DMS 273 treated with DMSO at 0.1 percent for 48 hours (cell line): ENCODE measurements at regions not wholly inside any gene's neighbourhood (a gene's known extent, or its start where the extent isn't known, plus 50 kb on each side); places are given as distances from the start of the nearest gene placed in this dataset.
"Not testable (repeated sequence)": the region's sequence is repeated elsewhere in the genome, so short reads cannot be mapped to it uniquely, and the experiment has no call there.

ENCODE experiments used
- DNase-seq: peaks from one replicate; lab custom pipeline; 2025; lab: John Stamatoyannopoulos, UW

DNA sequence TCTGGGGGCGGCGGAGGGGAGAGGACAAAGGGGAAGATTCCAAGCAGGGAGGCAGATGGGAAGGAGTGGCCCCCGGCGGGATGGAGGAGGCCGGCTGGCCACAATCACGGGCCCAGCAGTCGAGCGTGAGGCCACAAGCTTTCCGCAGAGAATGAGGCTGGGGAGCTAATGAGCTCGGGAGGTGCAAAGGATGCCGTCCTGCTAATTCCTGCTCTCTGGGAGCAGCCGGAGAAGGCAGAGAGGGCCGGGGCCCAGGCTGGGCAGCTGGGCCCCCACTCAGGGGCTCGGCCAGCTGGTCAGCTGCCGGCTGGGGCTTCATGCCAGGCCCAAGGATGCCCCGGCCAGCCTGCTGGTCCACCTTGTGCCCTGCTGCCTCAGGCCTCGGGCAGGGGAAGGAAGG is 98.1 kb upstream of the LHX5 start:
- no peak for DNase-seq

DNA sequence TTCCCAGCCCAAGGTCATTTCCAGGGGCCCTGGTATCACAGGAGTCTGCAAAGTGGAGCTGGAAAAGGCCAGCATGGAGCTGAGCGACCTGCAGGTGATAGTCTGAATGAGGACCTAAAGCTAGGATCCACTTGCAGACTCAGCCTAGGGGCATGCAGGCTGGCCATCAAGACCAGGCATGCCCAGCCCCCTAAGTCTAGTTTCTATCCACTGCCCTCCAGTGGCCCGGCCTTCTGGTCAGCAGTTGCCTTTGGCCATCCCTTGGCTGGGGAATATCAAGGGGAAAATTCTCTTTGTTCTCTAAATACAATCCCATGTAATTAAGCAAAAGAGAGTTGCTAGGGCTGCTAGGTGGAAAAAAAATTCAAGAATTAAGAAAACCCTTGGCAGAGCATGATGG is 96.3 kb upstream of the LHX5 start:
- no peak for DNase-seq

DNA sequence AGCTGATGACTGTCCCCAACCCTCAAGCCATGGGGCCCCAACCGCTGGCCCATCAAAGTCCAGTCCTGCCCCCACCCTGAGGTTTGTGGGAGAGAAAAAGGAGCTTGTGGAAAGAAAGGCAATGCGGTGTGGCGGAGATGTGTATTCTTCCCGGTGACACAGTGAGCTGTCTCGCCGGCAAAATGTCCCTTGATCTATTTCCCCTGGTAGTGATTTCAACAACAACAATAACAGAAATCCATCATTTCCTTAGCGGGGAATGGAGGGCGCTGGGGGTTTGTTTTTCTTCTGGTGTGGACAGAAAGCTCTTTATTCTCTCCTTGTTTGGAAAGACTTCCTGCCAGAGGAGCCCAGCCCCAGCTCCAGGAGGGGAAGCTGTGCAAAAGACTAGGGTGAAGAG is 93.7 kb upstream of the LHX5 start:
- DNase-seq, result no peak

DNA sequence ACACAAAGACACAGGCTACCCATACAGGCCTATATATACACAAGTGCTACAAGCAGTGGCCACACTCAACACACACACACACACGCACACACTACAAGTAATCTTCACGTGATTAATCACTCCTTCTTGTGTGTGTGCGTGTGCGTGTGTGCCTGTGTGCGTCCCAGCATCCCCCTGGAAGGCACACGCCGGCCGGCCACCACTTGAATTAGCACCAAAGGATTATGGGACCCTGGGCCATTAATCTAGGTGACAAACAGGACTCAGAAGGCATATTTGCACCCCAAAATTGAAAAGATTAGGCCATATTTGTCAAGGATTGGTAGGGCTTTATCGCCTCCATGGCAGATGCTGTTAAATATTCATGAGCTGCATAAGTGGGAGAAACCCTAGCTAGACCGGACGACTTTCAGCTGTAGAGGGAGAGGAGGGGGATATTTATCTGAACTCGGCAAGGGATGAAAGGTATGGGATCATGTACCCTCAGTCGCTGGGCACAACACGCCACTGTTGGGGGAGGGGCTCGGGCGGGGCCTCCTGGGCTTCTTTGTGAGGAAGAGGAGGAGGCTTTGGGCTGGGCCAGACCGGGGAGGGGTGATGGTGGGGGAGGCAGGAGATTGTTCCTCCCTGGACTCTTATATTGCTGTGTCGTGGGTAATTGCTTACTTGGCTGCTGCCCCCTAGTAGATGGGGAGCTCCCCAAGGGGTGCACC is 89.6 kb upstream of the LHX5 start:
- DNase-seq, result no peak

DNA sequence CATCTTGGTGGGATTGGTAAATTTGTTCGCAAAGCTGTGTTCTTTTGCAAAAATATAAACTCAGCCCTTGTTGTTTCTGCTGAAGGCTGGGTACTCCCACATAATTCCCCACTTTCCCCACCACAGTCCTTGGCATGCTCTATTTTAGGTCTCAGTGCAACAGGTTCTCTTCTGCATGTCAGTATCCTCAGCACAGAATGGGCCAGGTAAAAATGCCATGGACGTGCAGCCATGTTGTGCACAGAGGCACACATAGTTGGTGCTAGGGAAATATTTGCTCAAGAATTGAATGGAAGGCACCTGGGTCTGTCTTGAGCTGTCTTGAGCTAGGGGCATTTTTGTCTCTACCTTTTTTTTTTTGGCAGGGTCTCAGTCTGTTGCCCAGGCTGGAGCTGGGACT is 87.8 kb upstream of the LHX5 start:
- DNase-seq, result no peak

DNA sequence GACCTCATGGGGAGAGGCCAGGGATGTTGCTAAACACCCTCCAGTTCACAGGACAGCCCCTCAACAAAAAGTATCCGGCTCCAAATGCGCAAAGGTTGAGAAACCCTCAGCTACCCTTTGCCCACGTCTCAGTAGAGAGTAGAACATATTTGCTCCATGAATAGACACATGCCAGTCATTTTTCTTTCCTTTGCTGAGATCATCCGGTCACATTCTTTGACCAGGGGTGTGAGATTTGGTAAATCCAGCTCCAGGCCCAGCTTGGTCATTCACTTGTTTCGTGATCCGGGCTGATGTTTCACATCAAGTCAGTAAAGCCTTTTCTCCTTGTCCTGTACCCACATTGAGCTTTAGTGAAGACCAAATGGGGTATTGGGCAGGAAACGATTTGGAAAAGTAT is 83.6 kb upstream of the LHX5 start:
- DNase-seq, result no peak

DNA sequence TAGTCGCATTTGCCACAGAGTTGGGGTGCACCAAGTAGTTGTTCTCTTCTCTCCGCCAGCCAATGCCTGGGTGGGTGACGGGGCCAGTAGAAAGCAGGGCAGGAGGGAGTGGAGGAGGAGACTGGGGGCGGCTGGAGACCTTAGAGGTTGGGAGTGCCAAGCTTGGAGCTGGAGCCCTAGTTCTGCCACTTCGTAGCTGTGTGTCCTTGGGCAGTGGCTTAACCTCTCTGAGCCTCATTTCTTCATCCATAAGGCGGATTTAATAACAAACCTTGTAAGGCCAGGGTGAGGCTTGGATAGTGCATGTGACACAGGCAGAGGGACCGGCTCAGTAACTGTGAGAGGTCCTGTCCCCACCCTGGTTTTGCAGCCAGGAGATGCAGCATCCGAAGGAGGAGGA is 81.1 kb upstream of the LHX5 start:
- DNase-seq, result no peak

DNA sequence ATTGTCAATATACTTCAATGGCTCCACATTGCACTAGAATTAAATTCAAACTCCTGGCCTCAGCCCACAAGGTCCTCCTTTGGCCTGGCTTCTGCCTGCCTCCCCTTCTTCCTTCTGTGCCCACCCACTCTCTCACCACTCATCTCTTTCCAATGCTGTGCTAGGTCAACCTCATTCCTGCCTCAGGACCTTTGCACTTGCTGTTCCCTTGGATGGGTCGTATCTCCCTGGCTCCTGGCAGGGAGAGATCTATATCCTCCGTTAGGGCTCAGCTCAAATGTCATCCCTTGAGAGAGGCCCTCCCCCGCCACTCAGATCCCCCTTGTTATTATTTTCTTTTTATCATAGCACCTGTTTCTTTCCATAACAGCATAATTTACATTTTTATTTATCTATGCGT is 79.9 kb upstream of the LHX5 start:
- DNase-seq, result no peak

DNA sequence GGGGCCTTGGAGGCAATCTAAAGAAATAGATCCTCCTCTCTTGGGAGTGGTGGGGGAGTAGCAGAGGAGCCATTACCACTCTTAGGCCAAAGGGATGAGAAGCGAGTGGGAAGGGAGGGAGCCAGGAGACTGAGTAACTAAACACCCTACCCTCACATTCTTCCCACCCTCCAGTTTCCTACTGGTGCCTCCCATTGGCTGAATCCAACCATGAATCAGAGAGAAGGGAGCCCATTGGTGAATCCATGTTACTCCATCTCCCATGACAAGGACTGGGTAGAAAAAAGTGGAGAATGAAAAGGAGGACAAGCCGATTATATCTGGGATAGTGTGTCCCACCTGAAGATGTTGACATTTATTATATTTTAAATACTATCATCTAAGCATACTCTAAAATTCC is 76.8 kb upstream of the LHX5 start:
- no peak for DNase-seq

DNA sequence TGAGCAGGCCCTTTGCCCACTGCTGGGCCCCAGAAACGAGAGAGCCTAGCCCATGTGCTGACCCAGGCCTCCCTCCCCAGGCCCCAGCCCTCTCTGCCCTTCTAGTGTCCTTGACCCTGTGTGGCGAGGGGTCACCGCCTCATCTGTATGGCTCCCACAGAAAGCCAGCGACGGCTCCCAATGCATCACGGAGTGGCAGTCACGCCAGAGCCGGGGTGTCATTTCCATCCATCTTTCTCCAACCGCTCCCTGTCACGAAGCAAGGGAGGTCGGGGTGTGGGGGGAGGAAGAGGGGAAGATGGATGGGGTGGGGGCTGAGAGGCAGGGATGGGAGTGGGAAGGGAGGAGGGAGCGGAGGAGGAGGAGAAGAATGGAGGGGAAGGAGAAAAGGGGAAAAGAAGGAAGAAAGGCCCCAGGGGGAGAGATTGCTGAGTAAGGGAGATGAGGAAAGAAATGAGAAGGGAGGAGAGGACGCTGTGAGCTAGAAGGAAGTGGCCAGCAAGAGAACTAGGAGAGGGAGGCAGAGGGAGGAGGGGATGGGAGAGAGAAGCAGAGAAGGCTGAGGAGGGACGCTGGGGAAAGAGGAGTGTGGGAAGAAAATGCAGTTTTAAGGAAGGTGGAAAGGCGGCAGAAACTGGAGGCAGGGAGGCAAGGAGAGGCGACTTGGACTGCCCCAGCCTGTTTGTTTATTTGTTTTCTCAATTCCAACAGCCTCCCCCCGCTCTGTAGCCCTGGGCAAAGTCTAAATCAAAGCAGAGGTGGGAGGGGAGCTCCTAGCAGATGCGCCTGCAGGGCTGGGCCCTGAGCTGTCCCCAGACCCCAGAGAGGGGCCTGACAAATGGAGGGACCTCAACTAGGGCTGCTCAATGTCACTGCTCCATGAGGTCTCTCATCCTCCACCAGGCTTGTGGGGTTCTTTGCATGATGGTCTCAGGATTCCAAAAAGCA is 75.5 kb upstream of the LHX5 start:
- DNase-seq, result no peak

DNA sequence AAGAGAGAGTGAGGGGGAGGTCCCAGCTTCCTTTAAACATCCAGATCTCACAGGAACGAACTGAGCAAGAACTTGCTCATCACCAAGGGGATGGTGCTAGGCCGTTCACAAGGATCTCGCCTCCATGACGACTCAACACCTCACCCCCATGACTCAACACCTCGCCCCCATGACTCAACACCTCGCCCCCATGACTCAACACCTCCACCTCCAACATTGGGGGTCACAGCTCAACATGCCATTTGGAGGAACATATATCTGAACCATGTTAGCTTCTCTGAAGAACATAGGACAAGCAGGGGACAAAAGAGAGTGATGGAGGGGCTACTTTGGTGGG is 66.0 kb upstream of the LHX5 start:
- DNase-seq, result no peak

DNA sequence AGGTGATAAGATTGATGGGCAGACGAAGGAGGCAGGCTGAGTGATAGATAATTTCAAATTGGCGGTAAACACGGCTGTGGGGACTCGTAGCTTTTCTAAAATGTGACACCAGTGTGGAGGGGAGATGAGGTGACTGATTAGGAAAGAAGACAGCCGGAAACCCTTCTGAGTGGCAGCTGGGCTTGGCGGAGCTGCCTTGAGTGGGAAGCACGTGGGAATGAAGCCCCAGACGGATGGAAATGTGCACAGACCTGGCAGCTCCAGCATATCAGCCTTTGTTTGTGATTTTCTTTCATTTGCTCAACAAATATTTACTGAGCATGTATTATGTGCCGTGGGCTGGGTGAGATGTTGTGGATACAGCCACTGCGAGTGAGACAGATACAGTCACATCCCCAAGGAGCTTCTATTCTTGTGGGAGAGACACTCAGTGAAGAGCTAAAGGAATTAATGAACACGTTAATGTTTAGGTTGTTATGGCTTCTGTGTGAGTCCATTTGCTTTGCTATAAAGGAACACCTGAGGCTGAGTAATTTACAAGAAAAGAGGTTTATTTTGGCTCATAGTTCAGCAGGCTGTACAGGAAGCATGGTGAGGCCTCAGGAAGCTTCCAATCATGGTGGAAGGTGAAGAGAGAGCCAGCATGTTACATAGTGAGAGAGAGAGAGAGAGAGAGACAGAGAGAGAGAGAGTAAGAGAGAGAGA is 65.5 kb upstream of the LHX5 start:
- no peak for DNase-seq

DNA sequence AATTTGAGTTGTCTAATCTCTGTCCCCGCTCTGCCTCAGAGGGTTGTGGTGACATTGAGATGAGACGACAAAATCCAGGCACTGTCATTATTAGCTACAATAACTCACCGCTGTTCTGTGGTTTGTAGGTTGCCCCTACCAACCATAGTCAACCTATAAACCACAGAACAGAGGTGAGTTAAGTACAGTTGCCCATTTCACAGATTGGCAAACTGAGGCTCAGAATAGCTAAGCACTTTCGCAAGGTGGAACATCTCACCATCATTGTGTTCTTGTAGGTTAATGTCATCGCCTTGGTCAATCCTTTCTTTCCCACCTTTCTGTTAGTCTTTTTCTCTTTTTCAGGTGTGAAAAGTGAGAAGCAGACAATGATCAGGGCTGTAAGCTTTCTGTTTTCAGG is 63.4 kb upstream of the LHX5 start:
- no peak for DNase-seq

DNA sequence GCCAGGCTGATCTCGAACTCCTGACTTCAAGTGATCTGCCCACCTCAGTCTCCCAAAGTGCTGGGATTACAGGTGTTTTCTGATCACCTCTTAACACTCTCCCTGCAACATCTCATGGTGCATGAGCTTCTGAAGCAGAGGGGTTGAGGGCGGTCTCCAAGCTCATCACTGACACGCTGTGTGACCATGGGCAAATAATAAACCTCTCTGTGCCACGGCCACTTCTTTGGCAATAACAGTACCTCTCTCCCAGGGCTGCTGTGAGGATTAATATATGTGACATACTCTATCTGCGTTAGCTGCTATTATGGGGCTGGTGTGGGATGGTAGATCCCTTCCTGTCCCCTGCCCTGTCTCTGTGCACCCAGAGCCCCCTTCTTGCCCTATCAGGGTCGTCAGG is 62.9 kb upstream of the LHX5 start:
- DNase-seq, result no peak

DNA sequence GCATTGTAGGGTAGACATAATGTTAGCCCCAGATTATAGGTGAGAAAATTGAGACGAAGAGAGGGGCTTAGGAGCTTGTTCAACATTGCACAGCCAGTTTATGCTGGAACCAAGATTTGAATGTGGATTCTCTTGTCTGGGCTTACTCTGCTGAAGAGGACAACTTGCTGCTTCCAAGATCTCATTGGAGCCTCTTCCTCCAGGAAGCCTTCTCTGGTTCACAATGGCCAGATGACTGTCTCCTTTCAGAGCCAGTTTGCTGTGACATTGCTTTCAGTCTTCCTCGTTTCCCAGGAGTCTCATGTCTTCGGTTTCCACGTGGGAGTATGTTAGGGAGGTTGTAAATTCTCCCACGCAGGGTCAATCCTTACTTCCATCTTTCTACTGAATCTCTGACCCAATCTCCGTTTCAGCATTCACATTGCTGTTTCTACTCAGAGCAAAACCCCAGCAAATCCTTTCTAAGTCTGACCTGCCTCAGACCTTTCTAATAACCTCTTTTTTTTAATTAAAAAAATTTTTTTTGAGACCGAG is 62.2 kb upstream of the LHX5 start:
- no peak for DNase-seq

DNA sequence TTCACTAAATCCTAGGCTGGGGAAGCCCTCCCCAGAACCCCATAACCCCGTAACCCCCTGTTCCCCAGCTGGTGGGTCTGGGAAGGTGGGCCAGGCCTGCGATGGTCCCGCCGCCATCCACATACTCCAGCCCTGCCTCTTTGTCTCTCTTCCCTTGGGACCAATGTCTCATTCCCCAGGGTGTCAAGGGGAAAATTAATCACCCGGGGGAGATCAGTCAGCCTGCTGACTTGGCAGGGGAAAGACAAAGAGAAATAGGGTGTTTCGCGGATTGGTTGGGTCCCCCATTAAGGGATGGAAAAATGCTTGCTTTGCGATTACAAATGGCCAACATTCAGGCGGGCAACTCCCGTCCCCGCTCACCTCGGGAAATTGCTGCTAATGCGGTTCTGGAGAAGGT is 60.6 kb upstream of the LHX5 start:
- DNase-seq, result no peak

DNA sequence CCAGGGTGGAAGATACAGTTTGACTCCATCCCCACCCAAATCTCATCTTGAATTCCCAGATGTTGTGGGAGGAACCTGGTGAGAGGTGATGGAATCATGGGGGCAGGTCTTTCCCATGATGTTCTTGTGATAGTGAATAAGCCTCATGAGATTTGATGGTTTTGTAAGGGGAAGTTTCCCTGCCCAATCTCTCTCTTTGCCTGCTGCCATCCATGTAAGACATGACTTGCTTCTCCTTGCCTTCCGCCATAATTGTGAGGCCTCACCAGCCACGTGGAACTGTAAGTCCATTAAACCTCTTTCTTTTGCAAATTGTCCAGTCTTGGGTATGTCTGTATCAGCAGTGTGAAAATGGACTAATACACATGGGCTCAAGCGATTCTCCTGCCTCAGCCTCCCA is 59.4 kb upstream of the LHX5 start:
- DNase-seq, result not testable (repeated sequence)

DNA sequence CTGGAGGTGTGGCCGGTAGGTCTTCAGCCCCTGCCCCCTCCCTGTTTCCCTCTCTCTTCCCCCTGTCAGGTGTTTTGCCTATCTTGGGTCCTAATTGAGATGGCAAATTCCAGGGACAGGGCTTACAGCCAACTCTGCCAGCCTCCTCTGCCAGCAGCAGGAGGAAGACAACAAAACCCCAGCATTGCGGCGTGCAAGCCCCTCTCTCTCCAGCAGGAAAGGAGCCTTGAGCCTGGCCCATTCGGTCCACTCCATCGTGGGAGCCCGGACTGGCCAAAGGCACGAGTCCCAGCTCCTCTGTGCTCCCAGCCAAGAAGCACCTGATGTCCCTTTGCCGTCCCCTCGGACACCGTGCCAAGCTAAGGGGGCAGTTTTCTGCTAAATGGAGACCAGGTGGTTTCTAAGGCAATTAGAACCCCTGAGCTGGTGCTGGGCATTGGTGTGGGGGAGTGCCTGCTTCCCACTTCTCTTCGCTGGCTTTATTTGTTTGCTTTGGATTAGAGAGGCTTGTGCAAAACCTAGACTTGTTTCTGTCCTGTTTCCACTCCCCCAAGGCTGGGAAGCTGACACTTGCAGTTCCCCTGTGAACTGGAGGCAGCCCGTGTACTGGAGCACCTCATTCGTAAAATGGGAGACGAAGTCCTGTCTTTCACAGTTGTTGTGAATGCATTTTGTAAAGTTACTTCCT is 57.1 kb upstream of the LHX5 start:
- DNase-seq, result no peak

DNA sequence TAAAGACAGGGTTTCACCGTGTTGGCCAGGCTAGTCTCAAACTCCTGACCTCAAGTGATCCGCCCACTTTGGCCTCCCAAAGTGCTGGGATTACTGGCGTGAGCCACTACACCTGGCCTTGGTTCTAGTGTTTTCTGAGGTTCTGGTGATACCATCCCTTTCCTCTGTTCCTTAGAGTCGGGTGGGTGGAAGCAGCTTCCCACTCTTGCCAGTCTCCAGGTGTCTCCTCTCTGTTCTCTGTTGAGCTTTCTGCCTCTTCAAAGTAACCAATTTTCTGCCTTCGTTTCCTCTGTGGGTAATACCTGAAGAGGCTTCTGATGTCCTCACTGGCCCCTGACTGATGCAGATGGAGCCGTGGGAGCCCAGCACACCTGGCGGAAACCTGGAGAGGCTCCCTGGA is 53.4 kb upstream of the LHX5 start:
- no peak for DNase-seq

DNA sequence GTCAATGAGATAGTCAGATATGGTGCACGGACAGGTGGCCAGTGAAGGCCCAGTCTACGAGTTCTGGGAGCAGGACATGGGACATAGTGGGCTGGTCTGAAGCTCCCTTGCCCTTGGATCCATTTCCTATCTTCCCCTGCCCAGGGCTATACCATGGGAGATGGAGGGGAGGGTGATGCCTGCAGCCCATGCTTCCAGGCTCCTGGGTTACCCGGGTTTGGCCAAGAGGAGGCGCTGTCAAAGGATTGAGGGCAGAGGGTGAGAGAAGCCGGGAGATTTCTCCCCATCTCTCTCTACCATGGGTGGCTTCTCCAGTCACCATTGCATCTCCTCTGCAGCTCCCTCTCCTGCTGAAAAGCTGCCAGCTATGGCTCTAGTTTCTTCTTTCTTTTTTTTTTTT is 52.8 kb upstream of the LHX5 start:
- no peak for DNase-seq

DNA sequence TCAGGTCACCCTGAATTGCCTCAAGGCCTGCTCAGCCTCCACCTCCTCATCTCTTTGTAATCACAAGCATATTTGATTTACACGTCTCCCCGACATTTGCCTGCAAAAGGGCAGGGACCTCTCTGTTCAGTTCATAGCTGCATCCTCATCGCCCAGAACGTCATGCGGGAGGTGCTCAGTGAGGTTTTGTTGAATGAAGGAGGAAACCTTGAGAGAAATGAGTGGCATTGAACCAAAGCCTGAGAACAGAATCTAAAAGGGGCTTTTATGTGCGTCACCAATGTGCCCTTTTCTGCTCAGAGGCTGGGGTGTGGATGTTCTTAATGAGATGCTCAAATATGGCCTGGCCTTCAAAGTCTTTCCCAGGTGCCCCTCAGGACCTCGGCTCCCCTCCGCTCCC is 50.0 kb upstream of the LHX5 start:
- no peak for DNase-seq
